ENCODE measurements at regions not wholly inside any gene's neighbourhood (a gene's known extent, or its start where the extent isn't known, plus 50 kb on each side); places are given as distances from the start of the nearest gene placed in this dataset.
"Not testable (repeated sequence)": the region's sequence is repeated elsewhere in the genome, so short reads cannot be mapped to it uniquely, and the experiment has no call there.

- no peak overlapping the region for H2BK20ac ChIP-seq (ENCODE audit: low read depth, low read length)
- H3K9ac ChIP-seq (ENCODE audit: low read depth, low read length) = no peak overlapping the region
- H2AK9ac ChIP-seq (replicated peaks; ENCODE audit: low read depth, low read length, poor library complexity) = no peak overlapping the region
- ChIA-PET POLR2A (ENCODE audit: unreplicated experiment) (no interaction called here), CTCF (no interaction called here)
- ATAC-seq (ENCODE audit: low read depth) (no peak), DNase-seq (no peak)
- no peak overlapping the region for H2BK15ac ChIP-seq (ENCODE audit: low read depth, low read length)
- TF ChIP-seq RFX5 (IDR thresholded peaks at IDR 0.05; ENCODE audit: low read depth, low read length) (no peak), USF2 (IDR thresholded peaks at IDR 0.05; ENCODE audit: low read depth, low read length) (no peak), MXI1 (IDR thresholded peaks at IDR 0.05; ENCODE audit: borderline replicate concordance, low read depth, low read length) (no peak), POLR2A (IDR thresholded peaks at IDR 0.05; ENCODE audit: low read depth, low read length) (no peak), ELK1 (IDR thresholded peaks at IDR 0.05; ENCODE audit: borderline replicate concordance, low read depth, low read length) (no peak), MAZ (IDR thresholded peaks at IDR 0.05; ENCODE audit: borderline replicate concordance, low read depth, low read length) (no peak), FOS (IDR thresholded peaks at IDR 0.05; ENCODE audit: low read depth, low read length) (no peak)
- dilution Hi-C loops (cut with HindIII; ENCODE audit: low sequenced_read_pairs, unreplicated experiment) = no loop called here
- H3K56ac ChIP-seq (ENCODE audit: extremely low read depth, insufficient read depth, low read length) = no peak overlapping the region
- H3K27me3 ChIP-seq (ENCODE audit: control insufficient read depth, insufficient read depth, low read length) = no peaks in the 10 kb centered on the region
- H3K4me1 ChIP-seq (ENCODE audit: control insufficient read depth, insufficient read depth, low read length) = no peaks in the 10 kb centered on the region
- H3K9me3 ChIP-seq (ENCODE audit: control insufficient read depth, insufficient read depth, low read length) = 0 out of 2 replicates have a peak, but pooled peaks cover 3% of the 10 kb centered on the region
- no peak overlapping the region for H3K23ac ChIP-seq (ENCODE audit: low read depth, low read length)
- in situ Hi-C loops (cut with MboI; ENCODE audit: low sequenced_read_pairs) = no loop called here
- no peak overlapping the region for H3K27ac ChIP-seq (ENCODE audit: insufficient read depth, low read length)
- no peak overlapping the region for H2AFZ ChIP-seq (replicated peaks; ENCODE audit: low read length, poor library complexity)
- H3K4ac ChIP-seq (ENCODE audit: low read depth, low read length) = no peak overlapping the region
- no TSS peak for BruUV-seq (replicated peaks)
- no peak overlapping the region for H2BK5ac ChIP-seq (ENCODE audit: low read depth, low read length, poor library complexity, severe bottlenecking)
- H3K4me3 ChIP-seq (ENCODE audit: insufficient read depth, low read depth, low read length) = no peak overlapping the region
- no peak overlapping the region for H3K4me2 ChIP-seq (ENCODE audit: low read depth, low read length)
- no peak overlapping the region for H2BK120ac ChIP-seq (ENCODE audit: low read depth, low read length)
- H3K36me3 ChIP-seq (ENCODE audit: control insufficient read depth, insufficient read depth, low read length) = no peaks in the 10 kb centered on the region
- intact Hi-C loops (cut with micrococcal nuclease) = no loop called here
- H4K5ac ChIP-seq (ENCODE audit: low read depth, low read length) = no peak overlapping the region
- no peaks in the 10 kb centered on the region for H3K9me1 ChIP-seq (ENCODE audit: insufficient read depth, low read length)
- H2AK5ac ChIP-seq (ENCODE audit: low read depth, low read length) = no peak overlapping the region
- no peaks in the 10 kb centered on the region for H3K79me1 ChIP-seq (ENCODE audit: low read depth in 1 of 2, low read length in 2 of 2)
- WGBS, 2 experiments (ENCODE audit: extremely low coverage in 2 of 2, insufficient read length in 1 of 2) = no CpG with 5 or more reads among the region's 6 CpGs
- no peak overlapping the region for H3K14ac ChIP-seq (replicated peaks; ENCODE audit: low read depth, low read length)
- H4K20me1 ChIP-seq (ENCODE audit: insufficient read depth, low read length) = no peaks in the 10 kb centered on the region
- H4K91ac ChIP-seq (ENCODE audit: insufficient read depth, low read depth, low read length) = no peak overlapping the region
- no peak overlapping the region for H4K8ac ChIP-seq (ENCODE audit: low read depth in 2 of 2, low read length in 2 of 2)
- no peak overlapping the region for H3K18ac ChIP-seq (ENCODE audit: low read depth, low read length)
Observed at GRCh38 chr14:44385906-44386305, 121.2 kb downstream of the FSCB start.

GRCh38 chr14:44385296-44385695, 121.8 kb downstream of the FSCB start:
- H3K27ac ChIP-seq (ENCODE audit: insufficient read depth, low read length); H3K4me3 ChIP-seq (ENCODE audit: insufficient read depth, low read depth, low read length); H3K4me2 ChIP-seq (ENCODE audit: low read depth, low read length); H3K23ac ChIP-seq (ENCODE audit: low read depth, low read length); BruUV-seq (replicated peaks); H4K5ac ChIP-seq (ENCODE audit: low read depth, low read length); H2BK20ac ChIP-seq (ENCODE audit: low read depth, low read length); H3K9ac ChIP-seq (ENCODE audit: low read depth, low read length); H2AFZ ChIP-seq (replicated peaks; ENCODE audit: low read length, poor library complexity); H2BK5ac ChIP-seq (ENCODE audit: low read depth, low read length, poor library complexity, severe bottlenecking); H3K9me3 ChIP-seq (ENCODE audit: control insufficient read depth, insufficient read depth, low read length); H4K20me1 ChIP-seq (ENCODE audit: insufficient read depth, low read length); H2AK5ac ChIP-seq (ENCODE audit: low read depth, low read length); H2BK120ac ChIP-seq (ENCODE audit: low read depth, low read length); H3K79me1 ChIP-seq (ENCODE audit: low read depth in 1 of 2, low read length in 2 of 2); H2AK9ac ChIP-seq (replicated peaks; ENCODE audit: low read depth, low read length, poor library complexity); H4K91ac ChIP-seq (ENCODE audit: insufficient read depth, low read depth, low read length); ATAC-seq (ENCODE audit: low read depth); H3K14ac ChIP-seq (replicated peaks; ENCODE audit: low read depth, low read length); dilution Hi-C loops (cut with HindIII; ENCODE audit: low sequenced_read_pairs, unreplicated experiment); H3K9me1 ChIP-seq (ENCODE audit: insufficient read depth, low read length); DNase-seq; H3K27me3 ChIP-seq (ENCODE audit: control insufficient read depth, insufficient read depth, low read length); H3K56ac ChIP-seq (ENCODE audit: extremely low read depth, insufficient read depth, low read length); H3K18ac ChIP-seq (ENCODE audit: low read depth, low read length); H3K36me3 ChIP-seq (ENCODE audit: control insufficient read depth, insufficient read depth, low read length); POLR2A ChIA-PET (ENCODE audit: unreplicated experiment); in situ Hi-C loops (cut with MboI; ENCODE audit: low sequenced_read_pairs); H4K8ac ChIP-seq (ENCODE audit: low read depth in 2 of 2, low read length in 2 of 2); intact Hi-C loops (cut with micrococcal nuclease); H2BK15ac ChIP-seq (ENCODE audit: low read depth, low read length); H3K4ac ChIP-seq (ENCODE audit: low read depth, low read length); H3K4me1 ChIP-seq (ENCODE audit: control insufficient read depth, insufficient read depth, low read length): not testable (repeated sequence)
- CTCF ChIA-PET = interaction anchor here (0.6 kb wide), 1 partner anchor 28 kb away, joined by 3 read pairs; no protein-coding TSS in a partner anchor
- no CpG with 5 or more reads among the region's 6 CpGs for WGBS, 2 experiments (ENCODE audit: extremely low coverage in 2 of 2, insufficient read length in 1 of 2)
